Activated CD4-positive, alpha-beta T cell treated with anti-CD3 and anti-CD28 coated beads, Interleukin-2, amount 50 U/mL, for 16 hours (primary cell): ENCODE measurements at regions not wholly inside any gene's neighbourhood (a gene's known extent, or its start where the extent isn't known, plus 50 kb on each side); places are given as distances from the start of the nearest gene placed in this dataset.
A peak's percentile ranks its signal among the peaks of the same experiment; 100 is the strongest.
"Not testable (repeated sequence)": the region's sequence is repeated elsewhere in the genome, so short reads cannot be mapped to it uniquely, and the experiment has no call there.

Experiments
- DNase-seq: peaks from one replicate; pipeline ENCODE4 v3.0.0-alpha.2; 2020

GRCh38 chr15:56808160-56808559, 74.9 kb upstream of the ZNF280D start:
- no peak for DNase-seq

DNA sequence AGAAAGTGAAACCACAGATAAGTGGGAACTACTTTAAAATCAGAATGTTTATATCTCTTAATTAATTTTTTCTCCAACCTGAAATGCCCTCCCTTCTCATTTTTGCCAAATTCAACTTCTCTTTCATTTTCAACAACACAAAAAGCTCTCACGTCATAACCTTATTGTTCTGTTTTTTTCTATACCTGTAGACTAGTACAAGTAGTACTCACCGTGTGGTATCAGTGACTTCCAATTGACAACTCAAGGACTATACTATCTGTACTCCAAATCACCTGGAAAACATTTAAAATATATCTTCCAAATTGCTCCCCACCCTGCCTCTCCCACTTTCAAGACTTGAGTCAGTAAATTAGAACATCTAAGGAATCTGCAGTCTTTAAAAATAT, 72.8 kb upstream of the ZNF280D start:
- no peak for DNase-seq

- DNase-seq: peak; percentile 71
These were observed 72.3 kb upstream of the ZNF280D start for GRCh38 chr15:56805466-56806147.

- DNase-seq: no peak
These were observed 71.6 kb upstream of the ZNF280D start for GRCh38 chr15:56804938-56805337.

DNA sequence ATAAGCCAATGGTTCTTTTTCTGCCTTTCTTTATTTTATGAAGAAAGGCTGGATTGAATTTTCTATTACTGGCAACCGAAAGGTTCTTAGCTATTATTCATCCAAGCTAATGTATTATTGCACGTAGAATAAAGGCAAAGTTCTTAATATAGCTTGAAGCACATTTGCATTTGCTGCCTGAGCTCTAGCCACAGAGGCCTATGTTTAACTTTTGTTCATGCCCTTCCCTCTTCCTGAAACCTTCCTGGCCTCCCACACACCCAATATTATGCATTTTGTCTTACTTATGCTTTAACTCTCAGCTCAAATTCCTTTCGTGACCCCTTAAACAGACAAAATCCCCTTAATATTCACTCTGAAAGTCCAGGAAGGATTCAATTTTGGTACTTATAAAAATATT, 71.0 kb upstream of the ZNF280D start:
- no peak for DNase-seq

- no peak for DNase-seq
These were observed 68.9 kb upstream of the ZNF280D start for GRCh38 chr15:56802161-56802560.

GRCh38 chr15:56798639-56799038, 65.3 kb upstream of the ZNF280D start:
- DNase-seq: peak; percentile 91

GRCh38 chr15:56797720-56798275, 64.5 kb upstream of the ZNF280D start:
- peak; percentile 52 for DNase-seq

DNA sequence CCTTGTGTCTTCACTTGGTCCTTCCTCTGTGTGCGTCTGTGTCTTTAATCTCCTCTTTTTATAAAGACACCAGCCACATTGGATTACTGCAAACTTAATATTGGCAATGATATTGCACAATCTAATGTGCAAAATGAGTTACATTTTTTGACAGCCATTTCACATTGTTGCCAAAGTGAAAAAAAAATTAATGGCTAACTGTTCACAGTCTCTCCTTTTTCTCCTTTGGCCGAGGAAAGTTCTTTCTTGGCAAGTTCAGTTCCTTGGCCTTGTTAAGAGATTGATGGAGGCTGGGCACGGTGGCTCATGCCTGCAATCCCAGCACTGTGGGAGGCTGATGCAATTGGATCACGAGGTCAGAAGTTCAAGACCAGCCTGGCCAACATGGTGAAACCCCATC, 62.2 kb upstream of the ZNF280D start:
- no peak for DNase-seq

- no peak for DNase-seq
These were observed 61.4 kb upstream of the ZNF280D start for GRCh38 chr15:56794553-56795329.

- no peak for DNase-seq
These were observed 60.9 kb upstream of the ZNF280D start for GRCh38 chr15:56794165-56794552.

DNA sequence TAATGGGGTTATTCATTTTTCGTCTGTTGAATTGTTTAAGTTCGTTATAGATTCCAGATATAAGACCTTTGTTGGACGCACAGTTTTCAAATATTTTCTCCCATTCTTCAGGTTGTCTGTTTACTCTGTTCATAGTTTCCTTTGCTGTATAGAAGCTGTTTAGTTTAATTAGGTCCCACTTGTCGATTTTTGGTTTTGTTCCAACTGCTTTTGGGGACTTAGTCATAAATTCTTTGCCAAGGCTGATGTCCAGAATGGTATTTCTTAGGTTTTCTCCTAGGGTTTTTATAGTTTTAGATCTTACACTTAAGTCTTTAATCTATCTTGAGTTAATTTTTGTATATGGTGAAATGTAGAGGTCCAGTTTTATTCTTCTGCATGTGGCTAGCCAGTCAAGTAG, 58.9 kb upstream of the ZNF280D start:
- no peak for DNase-seq

- not testable (repeated sequence) for DNase-seq
These were observed 58.2 kb upstream of the ZNF280D start for GRCh38 chr15:56791521-56791920.

DNA sequence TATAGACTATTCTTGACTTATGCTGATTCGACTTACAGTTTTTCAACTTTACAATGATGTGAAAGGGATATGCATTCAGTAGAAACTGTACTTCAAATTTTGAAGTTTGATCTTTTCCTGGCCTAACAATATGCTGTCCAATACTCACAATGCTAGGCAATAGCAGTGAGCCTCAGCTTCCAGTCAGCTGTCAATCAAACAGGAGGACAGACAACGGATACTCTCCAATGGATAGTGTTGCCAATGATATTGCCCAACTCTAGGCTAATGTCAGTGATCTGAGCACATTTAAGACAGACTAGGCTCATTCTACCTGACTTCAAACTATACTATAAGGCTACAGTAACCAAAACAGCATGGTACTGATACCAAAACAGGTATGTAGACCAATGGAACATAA, 55.0 kb upstream of the ZNF280D start:
- no peak for DNase-seq

DNA sequence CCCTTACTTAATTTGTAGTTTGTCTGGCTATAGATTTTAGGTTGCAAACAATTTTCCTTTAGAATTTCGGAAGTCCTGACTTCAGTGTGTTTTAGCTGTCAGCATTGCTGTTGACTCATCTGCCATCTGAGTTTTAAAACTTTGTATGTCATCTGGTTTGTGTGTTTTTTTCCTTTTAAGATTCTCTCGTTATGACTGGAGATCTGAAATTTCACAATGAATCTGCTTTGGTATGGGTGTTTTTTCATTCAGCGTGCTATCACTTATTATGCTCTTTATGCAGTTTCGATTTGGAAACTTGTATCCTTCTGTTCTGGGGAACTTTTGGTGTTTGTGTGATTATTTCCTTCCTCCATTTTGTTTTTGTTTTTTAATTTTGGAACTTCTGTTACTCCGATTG, 53.7 kb upstream of the ZNF280D start:
- peak; percentile 85 for DNase-seq

- DNase-seq: no peak
These were observed 50.8 kb upstream of the ZNF280D start for GRCh38 chr15:56783857-56784661.

DNA sequence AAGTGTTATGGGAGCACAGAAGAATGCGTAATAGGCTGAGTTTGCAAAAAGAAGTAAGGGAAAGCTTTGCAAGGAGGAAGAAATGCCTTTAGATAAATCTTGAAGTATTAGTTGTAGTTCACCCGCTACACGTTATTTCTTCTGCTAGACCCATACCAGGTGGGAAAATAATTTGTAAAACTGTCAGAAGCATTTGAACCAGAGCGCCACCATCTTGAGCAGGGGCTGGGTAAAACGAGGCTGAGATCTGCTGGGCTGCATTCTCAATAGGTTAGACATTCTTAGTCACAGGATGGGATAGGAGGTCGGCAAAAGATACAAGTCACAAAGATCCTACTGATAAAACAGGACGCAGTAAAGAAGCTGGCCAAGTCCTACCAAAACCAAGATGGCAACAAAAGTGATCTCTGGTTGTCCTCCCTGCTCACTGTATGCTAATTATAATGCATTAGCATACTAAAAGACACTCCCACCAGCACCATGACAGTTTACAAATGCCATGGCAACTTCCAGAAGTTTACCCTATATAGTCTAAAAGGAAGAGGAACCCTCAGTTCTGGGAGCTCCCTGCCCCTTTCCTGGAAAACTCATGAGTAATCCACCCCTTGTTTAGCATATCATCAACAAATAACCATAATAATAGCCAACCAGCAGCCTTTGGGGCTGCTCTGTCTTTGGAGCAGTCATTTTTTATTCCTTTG, 50.0 kb upstream of the ZNF280D start:
- DNase-seq: no peak
